Neural progenitor cell (in vitro differentiated cells): ENCODE measurements at regions not wholly inside any gene's neighbourhood (a gene's known extent, or its start where the extent isn't known, plus 50 kb on each side); places are given as distances from the start of the nearest gene placed in this dataset.

Experiments used
- EZH2 ChIP-seq: fragments of 200-600 bp; sonication (generic); IDR thresholded peaks from 2 replicates; pipeline ENCODE4 v1.6.1; 2017; ENCODE audit warnings: antibody characterized with exemption, mild to moderate bottlenecking, moderate library complexity
- TF ChIP-seq, protein P1 (sequence below): fragments of 200-600 bp; sonication (generic); IDR thresholded peaks from 2 replicates; pipeline ENCODE4 v1.5.1; 2017; ENCODE audit warnings: antibody characterized with exemption, mild to moderate bottlenecking

DNA sequence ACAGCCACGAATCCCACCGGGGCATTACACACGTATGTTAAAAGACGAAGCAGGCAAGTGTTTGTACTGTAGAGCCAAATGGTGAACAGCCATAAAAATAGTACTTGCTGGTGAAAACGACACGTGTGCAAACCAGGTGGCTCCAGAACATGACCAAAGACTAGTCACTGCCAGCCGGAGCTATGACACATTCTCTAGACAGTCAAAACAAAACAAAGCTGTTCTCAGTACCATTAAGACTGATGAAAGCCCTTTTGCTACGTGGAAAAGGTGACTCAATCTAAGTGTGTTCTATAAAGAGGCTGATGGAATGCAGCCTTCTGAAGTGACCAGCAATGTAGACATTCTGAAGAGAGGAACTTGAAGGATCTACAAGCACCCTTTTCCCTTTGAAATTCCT lies 367.7 kb upstream of the NETO1 start:
- TF ChIP-seq EZH2, result no peak
- TF ChIP-seq, protein P1, sequence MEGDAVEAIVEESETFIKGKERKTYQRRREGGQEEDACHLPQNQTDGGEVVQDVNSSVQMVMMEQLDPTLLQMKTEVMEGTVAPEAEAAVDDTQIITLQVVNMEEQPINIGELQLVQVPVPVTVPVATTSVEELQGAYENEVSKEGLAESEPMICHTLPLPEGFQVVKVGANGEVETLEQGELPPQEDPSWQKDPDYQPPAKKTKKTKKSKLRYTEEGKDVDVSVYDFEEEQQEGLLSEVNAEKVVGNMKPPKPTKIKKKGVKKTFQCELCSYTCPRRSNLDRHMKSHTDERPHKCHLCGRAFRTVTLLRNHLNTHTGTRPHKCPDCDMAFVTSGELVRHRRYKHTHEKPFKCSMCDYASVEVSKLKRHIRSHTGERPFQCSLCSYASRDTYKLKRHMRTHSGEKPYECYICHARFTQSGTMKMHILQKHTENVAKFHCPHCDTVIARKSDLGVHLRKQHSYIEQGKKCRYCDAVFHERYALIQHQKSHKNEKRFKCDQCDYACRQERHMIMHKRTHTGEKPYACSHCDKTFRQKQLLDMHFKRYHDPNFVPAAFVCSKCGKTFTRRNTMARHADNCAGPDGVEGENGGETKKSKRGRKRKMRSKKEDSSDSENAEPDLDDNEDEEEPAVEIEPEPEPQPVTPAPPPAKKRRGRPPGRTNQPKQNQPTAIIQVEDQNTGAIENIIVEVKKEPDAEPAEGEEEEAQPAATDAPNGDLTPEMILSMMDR, result no peak
